ENCODE measurements at regions not wholly inside any gene's neighbourhood (a gene's known extent, or its start where the extent isn't known, plus 50 kb on each side); places are given as distances from the start of the nearest gene placed in this dataset.

DNA sequence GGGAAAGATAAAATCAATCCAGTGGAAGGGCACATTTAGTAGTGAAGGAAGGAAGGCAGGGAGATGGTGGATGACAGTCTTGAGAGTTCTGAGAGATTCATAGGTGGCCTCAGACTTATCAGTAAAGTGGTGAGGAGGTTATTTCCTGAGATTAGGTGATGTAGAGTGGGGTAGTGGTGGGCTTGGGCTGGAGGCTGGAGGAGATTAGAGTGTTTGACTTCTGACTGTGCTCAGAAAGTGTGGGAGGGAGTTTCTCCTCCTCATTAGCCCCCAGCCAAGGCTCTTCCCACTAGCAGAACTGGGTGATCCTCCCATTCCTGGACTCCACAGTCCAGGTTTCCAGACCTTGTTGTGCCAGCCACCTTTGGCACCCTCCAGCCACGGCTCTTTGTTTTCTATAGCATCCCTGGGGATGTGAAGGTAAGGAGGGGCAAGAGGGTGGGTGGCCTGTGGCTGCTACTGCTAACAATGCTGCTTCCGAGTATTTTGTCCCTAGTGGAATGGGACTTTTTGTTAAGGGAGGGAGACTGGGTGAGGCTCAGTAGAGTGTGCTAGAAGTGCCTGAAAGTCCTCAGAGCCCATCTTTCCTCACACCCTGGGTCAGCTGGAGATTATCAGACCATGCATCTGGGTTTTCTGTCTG, 94.4 kb downstream of the ADRB2 start:
- Histone ChIP-seq H3K36me3 (ENCODE audit: control insufficient read depth, insufficient read depth, low read length) (no peaks in the 10 kb centered on the region), H3K27ac (ENCODE audit: extremely low read depth, low read depth, low read length) (no peak overlapping the region), H3K4me1 (replicated peaks in 1 of 2; ENCODE audit: control insufficient read depth in 2 of 2, insufficient read depth in 2 of 2, low read length in 2 of 2) (no peaks in the 10 kb centered on the region), H3K79me2 (ENCODE audit: control insufficient read depth, insufficient read depth, low read length) (no peaks in the 10 kb centered on the region), H3K4me3 (no peak overlapping the region), H2AFZ (ENCODE audit: low read depth, low read length) (no peak overlapping the region), H3K27me3 (ENCODE audit: control insufficient read depth in 2 of 2, insufficient read depth in 2 of 2, low read length in 2 of 2) (peaks cover 0 to under 1% of the 10 kb centered on the region in 2 experiments; a peak in 1 of 5 replicates), H3K4me2 (ENCODE audit: insufficient read depth, low read length) (no peak overlapping the region), H3K9me1 (ENCODE audit: control insufficient read depth, insufficient read depth, low read length) (no peaks in the 10 kb centered on the region), H3K9me3 (replicated peaks; ENCODE audit: control insufficient read depth, insufficient read depth, low read depth, low read length) (no peaks in the 10 kb centered on the region), H3K9ac (ENCODE audit: insufficient read depth in 1 of 2, low read depth in 2 of 2, low read length in 2 of 2) (no peak overlapping the region), H4K20me1 (replicated peaks; ENCODE audit: control insufficient read depth, insufficient read depth, low read length) (no peaks in the 10 kb centered on the region)
- ChIA-PET POLR2A (no interaction called here), CTCF (ENCODE audit: low intra/inter-chr PET ratio) (interaction anchor here (0.6 kb wide), 1 partner anchor 21 kb away, joined by 4 read pairs; no protein-coding TSS in a partner anchor)
- FAIRE-seq (no peak), ATAC-seq (no peak), DNase-seq (ENCODE audit: extremely low read depth in 1 of 4, low spot score in 3 of 4) (no peak)
- 0% methylated on average over 2 of the region's 2 CpGs for WGBS (ENCODE audit: insufficient coverage, low coverage, missing lambda C conversion rate)
- in situ Hi-C loops (cut with MboI) (no loop called here), intact Hi-C loops (cut with micrococcal nuclease) (no loop called here)
- BruUV-seq (replicated peaks) = no TSS peak
- TF ChIP-seq HNRNPH1 (optimal IDR thresholded peaks at IDR 0.05; ENCODE audit: low read depth, low read length) = no peak
- TF ChIP-seq, protein P1, sequence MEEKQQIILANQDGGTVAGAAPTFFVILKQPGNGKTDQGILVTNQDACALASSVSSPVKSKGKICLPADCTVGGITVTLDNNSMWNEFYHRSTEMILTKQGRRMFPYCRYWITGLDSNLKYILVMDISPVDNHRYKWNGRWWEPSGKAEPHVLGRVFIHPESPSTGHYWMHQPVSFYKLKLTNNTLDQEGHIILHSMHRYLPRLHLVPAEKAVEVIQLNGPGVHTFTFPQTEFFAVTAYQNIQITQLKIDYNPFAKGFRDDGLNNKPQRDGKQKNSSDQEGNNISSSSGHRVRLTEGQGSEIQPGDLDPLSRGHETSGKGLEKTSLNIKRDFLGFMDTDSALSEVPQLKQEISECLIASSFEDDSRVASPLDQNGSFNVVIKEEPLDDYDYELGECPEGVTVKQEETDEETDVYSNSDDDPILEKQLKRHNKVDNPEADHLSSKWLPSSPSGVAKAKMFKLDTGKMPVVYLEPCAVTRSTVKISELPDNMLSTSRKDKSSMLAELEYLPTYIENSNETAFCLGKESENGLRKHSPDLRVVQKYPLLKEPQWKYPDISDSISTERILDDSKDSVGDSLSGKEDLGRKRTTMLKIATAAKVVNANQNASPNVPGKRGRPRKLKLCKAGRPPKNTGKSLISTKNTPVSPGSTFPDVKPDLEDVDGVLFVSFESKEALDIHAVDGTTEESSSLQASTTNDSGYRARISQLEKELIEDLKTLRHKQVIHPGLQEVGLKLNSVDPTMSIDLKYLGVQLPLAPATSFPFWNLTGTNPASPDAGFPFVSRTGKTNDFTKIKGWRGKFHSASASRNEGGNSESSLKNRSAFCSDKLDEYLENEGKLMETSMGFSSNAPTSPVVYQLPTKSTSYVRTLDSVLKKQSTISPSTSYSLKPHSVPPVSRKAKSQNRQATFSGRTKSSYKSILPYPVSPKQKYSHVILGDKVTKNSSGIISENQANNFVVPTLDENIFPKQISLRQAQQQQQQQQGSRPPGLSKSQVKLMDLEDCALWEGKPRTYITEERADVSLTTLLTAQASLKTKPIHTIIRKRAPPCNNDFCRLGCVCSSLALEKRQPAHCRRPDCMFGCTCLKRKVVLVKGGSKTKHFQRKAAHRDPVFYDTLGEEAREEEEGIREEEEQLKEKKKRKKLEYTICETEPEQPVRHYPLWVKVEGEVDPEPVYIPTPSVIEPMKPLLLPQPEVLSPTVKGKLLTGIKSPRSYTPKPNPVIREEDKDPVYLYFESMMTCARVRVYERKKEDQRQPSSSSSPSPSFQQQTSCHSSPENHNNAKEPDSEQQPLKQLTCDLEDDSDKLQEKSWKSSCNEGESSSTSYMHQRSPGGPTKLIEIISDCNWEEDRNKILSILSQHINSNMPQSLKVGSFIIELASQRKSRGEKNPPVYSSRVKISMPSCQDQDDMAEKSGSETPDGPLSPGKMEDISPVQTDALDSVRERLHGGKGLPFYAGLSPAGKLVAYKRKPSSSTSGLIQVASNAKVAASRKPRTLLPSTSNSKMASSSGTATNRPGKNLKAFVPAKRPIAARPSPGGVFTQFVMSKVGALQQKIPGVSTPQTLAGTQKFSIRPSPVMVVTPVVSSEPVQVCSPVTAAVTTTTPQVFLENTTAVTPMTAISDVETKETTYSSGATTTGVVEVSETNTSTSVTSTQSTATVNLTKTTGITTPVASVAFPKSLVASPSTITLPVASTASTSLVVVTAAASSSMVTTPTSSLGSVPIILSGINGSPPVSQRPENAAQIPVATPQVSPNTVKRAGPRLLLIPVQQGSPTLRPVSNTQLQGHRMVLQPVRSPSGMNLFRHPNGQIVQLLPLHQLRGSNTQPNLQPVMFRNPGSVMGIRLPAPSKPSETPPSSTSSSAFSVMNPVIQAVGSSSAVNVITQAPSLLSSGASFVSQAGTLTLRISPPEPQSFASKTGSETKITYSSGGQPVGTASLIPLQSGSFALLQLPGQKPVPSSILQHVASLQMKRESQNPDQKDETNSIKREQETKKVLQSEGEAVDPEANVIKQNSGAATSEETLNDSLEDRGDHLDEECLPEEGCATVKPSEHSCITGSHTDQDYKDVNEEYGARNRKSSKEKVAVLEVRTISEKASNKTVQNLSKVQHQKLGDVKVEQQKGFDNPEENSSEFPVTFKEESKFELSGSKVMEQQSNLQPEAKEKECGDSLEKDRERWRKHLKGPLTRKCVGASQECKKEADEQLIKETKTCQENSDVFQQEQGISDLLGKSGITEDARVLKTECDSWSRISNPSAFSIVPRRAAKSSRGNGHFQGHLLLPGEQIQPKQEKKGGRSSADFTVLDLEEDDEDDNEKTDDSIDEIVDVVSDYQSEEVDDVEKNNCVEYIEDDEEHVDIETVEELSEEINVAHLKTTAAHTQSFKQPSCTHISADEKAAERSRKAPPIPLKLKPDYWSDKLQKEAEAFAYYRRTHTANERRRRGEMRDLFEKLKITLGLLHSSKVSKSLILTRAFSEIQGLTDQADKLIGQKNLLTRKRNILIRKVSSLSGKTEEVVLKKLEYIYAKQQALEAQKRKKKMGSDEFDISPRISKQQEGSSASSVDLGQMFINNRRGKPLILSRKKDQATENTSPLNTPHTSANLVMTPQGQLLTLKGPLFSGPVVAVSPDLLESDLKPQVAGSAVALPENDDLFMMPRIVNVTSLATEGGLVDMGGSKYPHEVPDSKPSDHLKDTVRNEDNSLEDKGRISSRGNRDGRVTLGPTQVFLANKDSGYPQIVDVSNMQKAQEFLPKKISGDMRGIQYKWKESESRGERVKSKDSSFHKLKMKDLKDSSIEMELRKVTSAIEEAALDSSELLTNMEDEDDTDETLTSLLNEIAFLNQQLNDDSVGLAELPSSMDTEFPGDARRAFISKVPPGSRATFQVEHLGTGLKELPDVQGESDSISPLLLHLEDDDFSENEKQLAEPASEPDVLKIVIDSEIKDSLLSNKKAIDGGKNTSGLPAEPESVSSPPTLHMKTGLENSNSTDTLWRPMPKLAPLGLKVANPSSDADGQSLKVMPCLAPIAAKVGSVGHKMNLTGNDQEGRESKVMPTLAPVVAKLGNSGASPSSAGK (IDR thresholded peaks at IDR 0.05) = no peak
- TF ChIP-seq HMGN3 (IDR thresholded peaks at IDR 0.05; ENCODE audit: borderline replicate concordance, extremely low read depth, insufficient read length, low read depth, low read length) = no peak
- no peak for TF ChIP-seq BDP1 (IDR thresholded peaks at IDR 0.05; ENCODE audit: insufficient read depth, insufficient read length)
- TF ChIP-seq, protein P2, sequence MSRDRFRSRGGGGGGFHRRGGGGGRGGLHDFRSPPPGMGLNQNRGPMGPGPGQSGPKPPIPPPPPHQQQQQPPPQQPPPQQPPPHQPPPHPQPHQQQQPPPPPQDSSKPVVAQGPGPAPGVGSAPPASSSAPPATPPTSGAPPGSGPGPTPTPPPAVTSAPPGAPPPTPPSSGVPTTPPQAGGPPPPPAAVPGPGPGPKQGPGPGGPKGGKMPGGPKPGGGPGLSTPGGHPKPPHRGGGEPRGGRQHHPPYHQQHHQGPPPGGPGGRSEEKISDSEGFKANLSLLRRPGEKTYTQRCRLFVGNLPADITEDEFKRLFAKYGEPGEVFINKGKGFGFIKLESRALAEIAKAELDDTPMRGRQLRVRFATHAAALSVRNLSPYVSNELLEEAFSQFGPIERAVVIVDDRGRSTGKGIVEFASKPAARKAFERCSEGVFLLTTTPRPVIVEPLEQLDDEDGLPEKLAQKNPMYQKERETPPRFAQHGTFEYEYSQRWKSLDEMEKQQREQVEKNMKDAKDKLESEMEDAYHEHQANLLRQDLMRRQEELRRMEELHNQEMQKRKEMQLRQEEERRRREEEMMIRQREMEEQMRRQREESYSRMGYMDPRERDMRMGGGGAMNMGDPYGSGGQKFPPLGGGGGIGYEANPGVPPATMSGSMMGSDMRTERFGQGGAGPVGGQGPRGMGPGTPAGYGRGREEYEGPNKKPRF (IDR thresholded peaks at IDR 0.05; ENCODE audit: low read depth, low read length) = no peak
- no peak for TF ChIP-seq ZNF311 (CRISPR knock-in tag; IDR thresholded peaks at IDR 0.05)
- TF ChIP-seq DDX20 (tag; IDR thresholded peaks at IDR 0.05; ENCODE audit: low read depth) = no peak
